ENCODE measurements at regions not wholly inside any gene's neighbourhood (a gene's known extent, or its start where the extent isn't known, plus 50 kb on each side); places are given as distances from the start of the nearest gene placed in this dataset.

GRCh38 chr3:71906976-71907375, 122.0 kb upstream of the PROK2 start:
- TF ChIP-seq POLR2A (IDR thresholded peaks at IDR 0.05) (no peak), CTCF (IDR thresholded peaks at IDR 0.05) (no peak)

Data from transverse colon (tissue), 3 donors.